ENCODE measurements at regions not wholly inside any gene's neighbourhood (a gene's known extent, or its start where the extent isn't known, plus 50 kb on each side); places are given as distances from the start of the nearest gene placed in this dataset.
"Not testable (repeated sequence)": the region's sequence is repeated elsewhere in the genome, so short reads cannot be mapped to it uniquely, and the experiment has no call there.

GRCh38 chr2:90295036-90295750 lies 1603.7 kb downstream of the RPIA start:
- POLR2A ChIA-PET (ENCODE audit: unreplicated experiment); DNase-seq; H3K9me2 ChIP-seq (replicated peaks; ENCODE audit: low read length); BruUV-seq (replicated peaks); H3K4me3 ChIP-seq (ENCODE audit: low read length); H3K27ac ChIP-seq (ENCODE audit: low read length); H4K20me1 ChIP-seq (ENCODE audit: low read length); H3K9ac ChIP-seq (ENCODE audit: low read length); H3K36me3 ChIP-seq (ENCODE audit: low read depth, low read length); H2AFZ ChIP-seq (ENCODE audit: low read length); H3K4me1 ChIP-seq (ENCODE audit: insufficient read depth, low read length); H3F3A ChIP-seq (ENCODE audit: low read length, unreplicated experiment); ATAC-seq; H3K4me2 ChIP-seq (ENCODE audit: low read length); H3K79me2 ChIP-seq (ENCODE audit: low read length); CTCF ChIA-PET; H3K9me3 ChIP-seq (ENCODE audit: low read length); H3K27me3 ChIP-seq (ENCODE audit: low read length); intact Hi-C loops (cut with micrococcal nuclease): not testable (repeated sequence)

- H2AFZ ChIP-seq (ENCODE audit: low read length); POLR2A ChIA-PET (ENCODE audit: unreplicated experiment); H3F3A ChIP-seq (ENCODE audit: low read length, unreplicated experiment); H4K20me1 ChIP-seq (ENCODE audit: low read length); H3K36me3 ChIP-seq (ENCODE audit: low read depth, low read length); BruUV-seq (replicated peaks); H3K27ac ChIP-seq (ENCODE audit: low read length); intact Hi-C loops (cut with micrococcal nuclease); H3K9ac ChIP-seq (ENCODE audit: low read length); H3K4me3 ChIP-seq (ENCODE audit: low read length); H3K9me2 ChIP-seq (replicated peaks; ENCODE audit: low read length); H3K4me1 ChIP-seq (ENCODE audit: insufficient read depth, low read length); H3K27me3 ChIP-seq (ENCODE audit: low read length); H3K4me2 ChIP-seq (ENCODE audit: low read length); CTCF ChIA-PET; ATAC-seq; DNase-seq; H3K9me3 ChIP-seq (ENCODE audit: low read length); H3K79me2 ChIP-seq (ENCODE audit: low read length): not testable (repeated sequence)
Observed at GRCh38 chr2:90296484-90296777, 1605.0 kb downstream of the RPIA start.

- ATAC-seq; H3K9me3 ChIP-seq (ENCODE audit: low read length); POLR2A ChIA-PET (ENCODE audit: unreplicated experiment): not testable (repeated sequence)
Observed at GRCh38 chr2:90297701-90298100, 1606.2 kb downstream of the RPIA start.

GRCh38 chr2:90298126-90298755 lies 1606.8 kb downstream of the RPIA start:
- H3K36me3 ChIP-seq (ENCODE audit: low read depth, low read length); POLR2A ChIA-PET (ENCODE audit: unreplicated experiment); H3K9me2 ChIP-seq (replicated peaks; ENCODE audit: low read length); H3K9me3 ChIP-seq (ENCODE audit: low read length); H3K79me2 ChIP-seq (ENCODE audit: low read length); H3K4me1 ChIP-seq (ENCODE audit: insufficient read depth, low read length); CTCF ChIA-PET; ATAC-seq; H3K27ac ChIP-seq (ENCODE audit: low read length); BruUV-seq (replicated peaks); intact Hi-C loops (cut with micrococcal nuclease); DNase-seq; H3K4me2 ChIP-seq (ENCODE audit: low read length); H3F3A ChIP-seq (ENCODE audit: low read length, unreplicated experiment); H3K27me3 ChIP-seq (ENCODE audit: low read length); H3K4me3 ChIP-seq (ENCODE audit: low read length); H3K9ac ChIP-seq (ENCODE audit: low read length); H2AFZ ChIP-seq (ENCODE audit: low read length); H4K20me1 ChIP-seq (ENCODE audit: low read length): not testable (repeated sequence)

More at GRCh38 chr2:90297701-90298100, 1606.2 kb downstream of the RPIA start:
- H3K27ac ChIP-seq (ENCODE audit: low read length); H3K9me2 ChIP-seq (replicated peaks; ENCODE audit: low read length); H3K36me3 ChIP-seq (ENCODE audit: low read depth, low read length); H2AFZ ChIP-seq (ENCODE audit: low read length); H3K4me1 ChIP-seq (ENCODE audit: insufficient read depth, low read length); H4K20me1 ChIP-seq (ENCODE audit: low read length); CTCF ChIA-PET; H3K4me3 ChIP-seq (ENCODE audit: low read length); H3K9ac ChIP-seq (ENCODE audit: low read length); DNase-seq; H3K4me2 ChIP-seq (ENCODE audit: low read length); H3K79me2 ChIP-seq (ENCODE audit: low read length); BruUV-seq (replicated peaks); H3K27me3 ChIP-seq (ENCODE audit: low read length); intact Hi-C loops (cut with micrococcal nuclease); H3F3A ChIP-seq (ENCODE audit: low read length, unreplicated experiment): not testable (repeated sequence)

DNA sequence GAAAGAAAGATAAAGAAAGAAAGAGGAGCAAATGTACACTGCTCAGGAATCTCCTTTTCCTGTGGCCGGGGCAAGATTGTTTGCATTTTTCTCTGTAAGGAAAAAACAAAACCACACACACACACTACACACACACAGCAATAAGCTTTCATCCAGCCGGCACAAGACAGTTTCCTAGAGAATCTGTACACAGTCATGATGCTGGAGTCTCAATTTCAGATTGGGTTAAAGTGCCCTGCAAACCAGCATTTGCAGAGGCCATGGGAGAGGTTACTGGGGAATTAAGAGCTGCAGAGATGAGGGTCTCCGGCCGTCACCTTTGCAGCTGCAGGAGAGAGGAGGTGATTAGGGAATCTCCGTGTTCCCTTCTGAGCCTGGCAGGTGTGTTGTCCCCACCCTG lies 1607.5 kb downstream of the RPIA start:
- H3K4me1 ChIP-seq (ENCODE audit: insufficient read depth, low read length); BruUV-seq (replicated peaks); H2AFZ ChIP-seq (ENCODE audit: low read length); H3K4me2 ChIP-seq (ENCODE audit: low read length); H3K27ac ChIP-seq (ENCODE audit: low read length); H3K9me2 ChIP-seq (replicated peaks; ENCODE audit: low read length); H3F3A ChIP-seq (ENCODE audit: low read length, unreplicated experiment); DNase-seq; H3K4me3 ChIP-seq (ENCODE audit: low read length); H3K9ac ChIP-seq (ENCODE audit: low read length); ATAC-seq; H3K9me3 ChIP-seq (ENCODE audit: low read length); CTCF ChIA-PET; H4K20me1 ChIP-seq (ENCODE audit: low read length); H3K27me3 ChIP-seq (ENCODE audit: low read length); H3K79me2 ChIP-seq (ENCODE audit: low read length); POLR2A ChIA-PET (ENCODE audit: unreplicated experiment); intact Hi-C loops (cut with micrococcal nuclease); H3K36me3 ChIP-seq (ENCODE audit: low read depth, low read length): not testable (repeated sequence)

DNA sequence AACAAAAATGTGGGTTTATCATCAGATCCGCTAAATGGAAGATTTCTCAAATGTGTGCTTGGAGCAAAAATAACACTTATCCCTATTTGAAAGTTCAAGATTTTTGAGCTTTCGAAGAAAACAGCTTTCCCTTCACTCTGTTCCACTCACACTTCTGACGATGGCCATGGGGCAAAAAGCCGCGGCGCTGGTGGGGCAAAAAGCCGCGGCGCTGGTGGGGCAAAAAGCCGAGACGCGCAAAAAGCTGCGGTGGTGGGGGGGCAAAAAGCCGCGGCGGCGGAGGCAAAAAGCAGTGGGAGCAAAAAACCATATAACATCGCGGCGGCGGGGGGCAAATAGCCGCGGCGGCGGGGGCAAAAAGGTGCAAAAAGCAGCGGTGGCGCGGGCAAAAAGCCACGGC lies 1631.5 kb downstream of the RPIA start:
- H3K36me3 ChIP-seq (ENCODE audit: low read depth, low read length); H3F3A ChIP-seq (ENCODE audit: low read length, unreplicated experiment): not testable (repeated sequence)
- CTCF ChIA-PET, result interaction anchor here (0.7 kb wide), 1 partner anchor 1156 kb away, joined by 10 read pairs; no protein-coding TSS in a partner anchor

More for the DNA sequence above, 1631.5 kb downstream of the RPIA start:
- H3K79me2 ChIP-seq (ENCODE audit: low read length); H3K9me3 ChIP-seq (ENCODE audit: low read length); H3K4me3 ChIP-seq (ENCODE audit: low read length); H3K9me2 ChIP-seq (replicated peaks; ENCODE audit: low read length); ATAC-seq; H3K9ac ChIP-seq (ENCODE audit: low read length); H3K27me3 ChIP-seq (ENCODE audit: low read length); H2AFZ ChIP-seq (ENCODE audit: low read length); DNase-seq; intact Hi-C loops (cut with micrococcal nuclease); H3K4me1 ChIP-seq (ENCODE audit: insufficient read depth, low read length); H3K4me2 ChIP-seq (ENCODE audit: low read length); POLR2A ChIA-PET (ENCODE audit: unreplicated experiment); H3K27ac ChIP-seq (ENCODE audit: low read length); H4K20me1 ChIP-seq (ENCODE audit: low read length); BruUV-seq (replicated peaks): not testable (repeated sequence)

Data from PC-3 (cell line).